SK-N-SH treated with all-trans-retinoic acid at 6 μM for 48 hours (cell line): ENCODE measurements at regions not wholly inside any gene's neighbourhood (a gene's known extent, or its start where the extent isn't known, plus 50 kb on each side); places are given as distances from the start of the nearest gene placed in this dataset.

Experiments used
- ATAC-seq: fragments of 200-7000 bp; cut with Tn5 transposase; 3 replicates; pipeline ENCODE4 v1.9.1; 2020; ENCODE audit warnings: mild to moderate bottlenecking, moderate library complexity
- ARNTL ChIP-seq: fragments of 450-650 bp; formaldehyde crosslinking; IDR thresholded peaks from 2 replicates; pipeline ENCODE4 v1.5.0; 2020; ENCODE audit warnings: low read depth, mild to moderate bottlenecking, moderate library complexity, borderline replicate concordance
- BACH2 ChIP-seq: fragments of 250-450 bp; sonication (Bioruptor Pico); IDR thresholded peaks from 2 replicates; pipeline ENCODE4 v1.9.0; 2021; ENCODE audit warnings: mild to moderate bottlenecking, borderline replicate concordance
- CREB5 ChIP-seq: fragments of 250-450 bp; sonication (Bioruptor Pico); IDR thresholded peaks from 2 replicates; pipeline ENCODE4 v1.5.1; 2020; ENCODE audit warnings: low read depth, mild to moderate bottlenecking, moderate library complexity
- CSDC2 ChIP-seq: fragments of 250-450 bp; sonication (Bioruptor Pico); IDR thresholded peaks from 2 replicates; pipeline ENCODE4 v1.5.0; 2020; ENCODE audit warnings: mild to moderate bottlenecking, moderate library complexity
- CSRNP3 ChIP-seq: fragments of 250-450 bp; sonication (Bioruptor Pico); IDR thresholded peaks from 2 replicates; pipeline ENCODE4 v1.5.1; 2021; ENCODE audit warnings: mild to moderate bottlenecking, moderate library complexity
- ESRRG ChIP-seq: fragments of 250-450 bp; sonication (Bioruptor Pico); IDR thresholded peaks from 2 replicates; pipeline ENCODE4 v1.6.1; 2021; ENCODE audit warnings: mild to moderate bottlenecking
- GLIS3 ChIP-seq: fragments of 250-450 bp; sonication (Bioruptor Pico); IDR thresholded peaks from 2 replicates; pipeline ENCODE4 v1.5.0; 2020; ENCODE audit warnings: mild to moderate bottlenecking, moderate library complexity
- OSR1 ChIP-seq: fragments of 250-450 bp; sonication (Bioruptor Pico); IDR thresholded peaks from 2 replicates; pipeline ENCODE4 v1.8.0; 2022; ENCODE audit warnings: moderate library complexity, mild to moderate bottlenecking, inconsistent platforms
- PATZ1 ChIP-seq: fragments of 250-450 bp; sonication (Bioruptor Pico); IDR thresholded peaks from 2 replicates; pipeline ENCODE4 v1.8.0; 2020; ENCODE audit warnings: mild to moderate bottlenecking, moderate library complexity, borderline replicate concordance
- PPARA ChIP-seq: fragments of 250-450 bp; sonication (Bioruptor Pico); IDR thresholded peaks from 2 replicates; pipeline ENCODE4 v1.5.0; 2020; ENCODE audit warnings: mild to moderate bottlenecking, borderline replicate concordance
- RARB ChIP-seq: fragments of 250-450 bp; sonication (Bioruptor Pico); IDR thresholded peaks from 2 replicates; pipeline ENCODE4 v1.8.0; 2021; ENCODE audit warnings: mild to moderate bottlenecking, moderate library complexity
- SNAI2 ChIP-seq: fragments of 250-450 bp; sonication (Bioruptor Pico); IDR thresholded peaks from 2 replicates; pipeline ENCODE4 v1.5.0; 2020; ENCODE audit warnings: mild to moderate bottlenecking, moderate library complexity
- TOX ChIP-seq: fragments of 250-450 bp; sonication (Bioruptor Pico); IDR thresholded peaks from 2 replicates; pipeline ENCODE4 v1.8.0; 2021; ENCODE audit warnings: mild to moderate bottlenecking, moderate library complexity, borderline replicate concordance
- ZC3H10 ChIP-seq: fragments of 250-450 bp; sonication (Bioruptor Pico); IDR thresholded peaks from 2 replicates; pipeline ENCODE4 v1.5.1; 2021; ENCODE audit warnings: mild to moderate bottlenecking, moderate library complexity
- ZFP3 ChIP-seq: fragments of 250-450 bp; sonication (Bioruptor Pico); IDR thresholded peaks from 2 replicates; pipeline ENCODE4 v1.5.0; 2020; ENCODE audit warnings: mild to moderate bottlenecking, moderate library complexity
- ZFP30 ChIP-seq: fragments of 450-650 bp; formaldehyde crosslinking; IDR thresholded peaks from 2 replicates; pipeline ENCODE4 v1.5.0; 2022; ENCODE audit warnings: mild to moderate bottlenecking, moderate library complexity
- ZNF565 ChIP-seq: fragments of 450-650 bp; formaldehyde crosslinking; conservative IDR thresholded peaks from 2 replicates; pipeline ENCODE4 v1.5.0; 2020; ENCODE audit warnings: low read depth, mild to moderate bottlenecking, moderate library complexity
- ZNF70 ChIP-seq: fragments of 450-650 bp; formaldehyde crosslinking; IDR thresholded peaks from 2 replicates; pipeline ENCODE4 v1.5.0; 2020; ENCODE audit warnings: mild to moderate bottlenecking, moderate library complexity
- ZNF8 ChIP-seq: fragments of 450-650 bp; formaldehyde crosslinking; IDR thresholded peaks from 2 replicates; pipeline ENCODE4 v1.5.0; 2020; ENCODE audit warnings: mild to moderate bottlenecking, moderate library complexity

GRCh38 chr18:42537291-42537690 lies 578.2 kb downstream of the RIT2 start:
- no peak for TF ChIP-seq GLIS3 (CRISPR knock-in tag)
- no peak for ATAC-seq

- ATAC-seq = no peak
- TF ChIP-seq ZFP30 (CRISPR knock-in tag) (no peak), BACH2 (CRISPR knock-in tag) (no peak), PPARA (no peak), CSRNP3 (CRISPR knock-in tag) (no peak), RARB (CRISPR knock-in tag) (no peak), SNAI2 (CRISPR knock-in tag) (no peak), ZC3H10 (no peak), ESRRG (CRISPR knock-in tag) (no peak)
These were observed 570.6 kb downstream of the RIT2 start for GRCh38 chr18:42544901-42545300.

GRCh38 chr18:42545825-42546224 lies 569.7 kb downstream of the RIT2 start:
- TF ChIP-seq ARNTL (CRISPR knock-in tag) (no peak), OSR1 (CRISPR knock-in tag) (no peak), CREB5 (CRISPR knock-in tag) (no peak), CSDC2 (no peak), PATZ1 (CRISPR knock-in tag) (no peak), BACH2 (CRISPR knock-in tag) (no peak), ZNF70 (CRISPR knock-in tag) (no peak), TOX (CRISPR knock-in tag) (no peak), ZFP3 (CRISPR knock-in tag) (no peak)
- TF ChIP-seq, all 23 proteins: peak for 0
- no peak for ATAC-seq

- TF ChIP-seq ZNF565 (CRISPR knock-in tag) (no peak), ESRRG (CRISPR knock-in tag) (no peak), CREB5 (CRISPR knock-in tag) (no peak), ZFP30 (CRISPR knock-in tag) (no peak), OSR1 (CRISPR knock-in tag) (no peak), RARB (CRISPR knock-in tag) (no peak), SNAI2 (CRISPR knock-in tag) (no peak), GLIS3 (CRISPR knock-in tag) (no peak), PATZ1 (CRISPR knock-in tag) (no peak)
- TF ChIP-seq, all 23 proteins: peak for 0
- ATAC-seq = no peak
These were observed 567.0 kb downstream of the RIT2 start for GRCh38 chr18:42548493-42548892.

GRCh38 chr18:42549596-42549995 lies 565.9 kb downstream of the RIT2 start:
- ATAC-seq = no peak
- TF ChIP-seq ZNF8 (no peak), ZFP30 (CRISPR knock-in tag) (no peak), PATZ1 (CRISPR knock-in tag) (no peak), CSRNP3 (CRISPR knock-in tag) (no peak), TOX (CRISPR knock-in tag) (no peak), OSR1 (CRISPR knock-in tag) (no peak), ESRRG (CRISPR knock-in tag) (no peak), ZFP3 (CRISPR knock-in tag) (no peak), SNAI2 (CRISPR knock-in tag) (no peak), BACH2 (CRISPR knock-in tag) (no peak), CREB5 (CRISPR knock-in tag) (no peak), GLIS3 (CRISPR knock-in tag) (no peak), ZC3H10 (no peak)
